22Rv1 (cell line): ENCODE measurements at regions not wholly inside any gene's neighbourhood (a gene's known extent, or its start where the extent isn't known, plus 50 kb on each side); places are given as distances from the start of the nearest gene placed in this dataset.

Experiments
- CTCF ChIP-seq: fragments of 450-650 bp; IDR thresholded peaks from 2 replicates; pipeline ENCODE4 v1.5.1; 2017; ENCODE audit warnings: mild to moderate bottlenecking
- ZFX ChIP-seq: fragments of 450-650 bp; IDR thresholded peaks from 2 replicates; pipeline ENCODE4 v1.6.1; 2017; ENCODE audit warnings: antibody characterized with exemption, borderline replicate concordance

- no peak for TF ChIP-seq CTCF
- no peak for TF ChIP-seq ZFX
These were observed 66.4 kb upstream of the ZNF608 start for GRCh38 chr5:124812771-124813358.
